IMR-90 (cell line): ENCODE measurements at regions not wholly inside any gene's neighbourhood (a gene's known extent, or its start where the extent isn't known, plus 50 kb on each side); places are given as distances from the start of the nearest gene placed in this dataset.

Source experiments
- ATAC-seq: fragments of 200-7000 bp; cut with Tn5 transposase; 2 replicates; pipeline ENCODE4 v1.9.1; 2020; ENCODE audit warnings: low read depth, mild to moderate bottlenecking, moderate library complexity
- BruUV-seq: library from RNA; stranded (reverse); fragments of 400-500 nt; replicated peaks from 2 replicates; lab custom pipeline; 2021; lab: Mats Ljungman, UMichigan
- CTCF ChIA-PET: fragments of 300-600 bp; formaldehyde crosslinking; extraction: SDS; loops from one replicate; lab custom pipeline; 2021; ENCODE audit warnings: antibody characterized with exemption; lab: Yijun Ruan, JAX
- POLR2A ChIA-PET: fragments of 300-600 bp; sonication (Branson Sonifier 250); formaldehyde crosslinking; loops from one replicate; lab custom pipeline; 2022; ENCODE audit warnings: antibody characterized with exemption; ENCODE audit not compliant: unreplicated experiment; lab: Charles Lee
- DNase-seq: peaks from one replicate; pipeline ENCODE4 v3.0.0; 2013
- H2AFZ ChIP-seq: replicated peaks from 2 replicates; pipeline ENCODE3; 2013; ENCODE audit warnings: low read length, mild to moderate bottlenecking; ENCODE audit not compliant: poor library complexity
- H2AK5ac ChIP-seq: 2 replicates; pipeline ENCODE4 v1.6.1; 2013; ENCODE audit warnings: low read depth, low read length, inconsistent platforms
- H2AK9ac ChIP-seq: replicated peaks from 2 replicates; pipeline ENCODE3; 2013; ENCODE audit warnings: mild to moderate bottlenecking, low read depth, low read length, moderate library complexity; ENCODE audit not compliant: poor library complexity
- H2BK120ac ChIP-seq: 2 replicates; pipeline ENCODE4 v1.6.1; 2013; ENCODE audit warnings: low read depth, low read length, inconsistent platforms
- H2BK15ac ChIP-seq: 3 replicates; pipeline ENCODE4 v1.6.1; 2013; ENCODE audit warnings: low read depth, low read length, inconsistent platforms
- H2BK20ac ChIP-seq: 2 replicates; pipeline ENCODE4 v1.6.1; 2013; ENCODE audit warnings: low read depth, mild to moderate bottlenecking, inconsistent platforms, low read length, moderate library complexity
- H2BK5ac ChIP-seq: 2 replicates; pipeline ENCODE4 v1.6.1; 2013; ENCODE audit warnings: mild to moderate bottlenecking, low read depth, low read length, inconsistent platforms; ENCODE audit not compliant: poor library complexity, severe bottlenecking
- H3K14ac ChIP-seq: replicated peaks from 2 replicates; pipeline ENCODE4 v1.6.1; 2013; ENCODE audit warnings: low read depth, low read length, inconsistent platforms
- H3K18ac ChIP-seq: 2 replicates; pipeline ENCODE4 v1.6.1; 2013; ENCODE audit warnings: low read depth, low read length, control low read depth
- H3K23ac ChIP-seq: 2 replicates; pipeline ENCODE4 v1.6.1; 2013; ENCODE audit warnings: low read depth, low read length, inconsistent platforms
- H3K27ac ChIP-seq: 2 replicates; pipeline ENCODE4 v1.5.1; 2013; ENCODE audit warnings: mild to moderate bottlenecking, control low read depth, low read length; ENCODE audit not compliant: insufficient read depth
- H3K27me3 ChIP-seq: 2 replicates; pipeline ENCODE4 v1.6.1; 2013; ENCODE audit warnings: low read length; ENCODE audit not compliant: control insufficient read depth, insufficient read depth
- H3K36me3 ChIP-seq: 2 replicates; pipeline ENCODE4 v1.6.1; 2013; ENCODE audit warnings: low read length, mixed read lengths; ENCODE audit not compliant: control insufficient read depth, insufficient read depth
- H3K4ac ChIP-seq: 2 replicates; pipeline ENCODE4 v1.6.1; 2013; ENCODE audit warnings: low read depth, low read length, inconsistent platforms
- H3K4me1 ChIP-seq: 2 replicates; pipeline ENCODE4 v1.6.1; 2013; ENCODE audit warnings: low read length, mixed read lengths; ENCODE audit not compliant: control insufficient read depth, insufficient read depth
- H3K4me2 ChIP-seq: 2 replicates; pipeline ENCODE4 v1.6.1; 2013; ENCODE audit warnings: low read depth, mild to moderate bottlenecking, control low read depth, low read length, moderate library complexity
- H3K4me3 ChIP-seq: 2 replicates; pipeline ENCODE4 v1.5.1; 2013; ENCODE audit warnings: low read depth, mild to moderate bottlenecking, control low read depth, low read length, moderate library complexity; ENCODE audit not compliant: insufficient read depth
- H3K56ac ChIP-seq: 2 replicates; pipeline ENCODE4 v1.6.1; 2013; ENCODE audit warnings: low read length, inconsistent platforms; ENCODE audit not compliant: insufficient read depth; ENCODE audit errors: extremely low read depth
- H3K79me1 ChIP-seq, 2 experiments: 2 replicates each; pipeline ENCODE4 v1.6.1; 2013; ENCODE audit warnings: low read length in 2 of 2, inconsistent platforms in 1 of 2, low read depth in 1 of 2
- H3K9ac ChIP-seq: 2 replicates; pipeline ENCODE4 v1.6.1; 2013; ENCODE audit warnings: low read depth, low read length, control low read depth
- H3K9me1 ChIP-seq: 2 replicates; pipeline ENCODE4 v1.6.1; 2013; ENCODE audit warnings: low read length, inconsistent platforms; ENCODE audit not compliant: insufficient read depth
- H3K9me3 ChIP-seq: 2 replicates; pipeline ENCODE4 v1.6.1; 2013; ENCODE audit warnings: low read length; ENCODE audit not compliant: control insufficient read depth, insufficient read depth
- H4K20me1 ChIP-seq: 2 replicates; pipeline ENCODE4 v1.6.1; 2013; ENCODE audit warnings: low read length, inconsistent platforms; ENCODE audit not compliant: insufficient read depth
- H4K5ac ChIP-seq: 2 replicates; pipeline ENCODE4 v1.6.1; 2013; ENCODE audit warnings: mild to moderate bottlenecking, low read depth, low read length, control low read depth
- H4K8ac ChIP-seq, 2 experiments: 2 replicates each; pipeline ENCODE4 v1.6.1; 2013; ENCODE audit warnings: low read depth in 2 of 2, low read length in 2 of 2, control low read depth in 1 of 2, inconsistent platforms in 1 of 2
- H4K91ac ChIP-seq: 2 replicates; pipeline ENCODE4 v1.6.1; 2013; ENCODE audit warnings: low read depth, low read length, inconsistent platforms; ENCODE audit not compliant: insufficient read depth
- FOS ChIP-seq: fragments of 150-350 bp; IDR thresholded peaks from 2 replicates; pipeline ENCODE4 v1.6.1; 2016; ENCODE audit warnings: low read depth, low read length
- RAD21 ChIP-seq: IDR thresholded peaks from 2 replicates; pipeline ENCODE4 v1.6.1; 2012; ENCODE audit warnings: low read length, improper control_type of control experiment
- WGBS, 2 experiments: methylation state at CpG; one replicate each; pipeline versions ENCODE4 v1.1.5 to v1.1.7; 2013; ENCODE audit warnings: missing lambda C conversion rate in 2 of 2; ENCODE audit not compliant: insufficient read length in 1 of 2; ENCODE audit errors: extremely low coverage in 2 of 2; 5-methylcytosine and 5-hydroxymethylcytosine counted together
- dilution Hi-C: fragments of 300-500 bp; cut with HindIII; formaldehyde crosslinking; loops from one replicate; pipeline ENCODE4 v1.14.3; 2018; ENCODE audit warnings: low sequenced_read_pairs; ENCODE audit not compliant: unreplicated experiment
- in situ Hi-C: fragments of 300-500 bp; cut with MboI; formaldehyde crosslinking; loops from 3 replicates; pipeline ENCODE4 v1.14.3; 2019; ENCODE audit warnings: low sequenced_read_pairs, inconsistent platforms, mixed read lengths
- intact Hi-C: fragments of 100-400 bp; cut with micrococcal nuclease; formaldehyde crosslinking; loops from 2 replicates; pipeline ENCODE4 v1.10.0; 2022
- TF ChIP-seq, protein P1 (sequence below): fragments of 150-350 bp; IDR thresholded peaks from 2 replicates; pipeline ENCODE4 v1.6.1; 2016; ENCODE audit warnings: low read depth, mild to moderate bottlenecking, low read length, moderate library complexity, borderline replicate concordance
- TF ChIP-seq, protein P2 (sequence below): conservative IDR thresholded peaks from 2 replicates; pipeline ENCODE4 v1.5.1; 2012; ENCODE audit warnings: mild to moderate bottlenecking, low read depth, low read length, improper control_type of control experiment

GRCh38 chr2:71940695-71941094, 207.0 kb downstream of the CYP26B1 start:
- no peak overlapping the region for H3K18ac ChIP-seq
- BruUV-seq = no TSS peak
- ATAC-seq = no peak

More at GRCh38 chr2:71940695-71941094, 207.0 kb downstream of the CYP26B1 start:
- dilution Hi-C loops = no loop called here
- no peak overlapping the region for H2BK20ac ChIP-seq
- peaks cover 31% of the 10 kb centered on the region for H3K27me3 ChIP-seq
- TF ChIP-seq RAD21 = no peak
- no peak for TF ChIP-seq FOS
- TF ChIP-seq, protein P1, sequence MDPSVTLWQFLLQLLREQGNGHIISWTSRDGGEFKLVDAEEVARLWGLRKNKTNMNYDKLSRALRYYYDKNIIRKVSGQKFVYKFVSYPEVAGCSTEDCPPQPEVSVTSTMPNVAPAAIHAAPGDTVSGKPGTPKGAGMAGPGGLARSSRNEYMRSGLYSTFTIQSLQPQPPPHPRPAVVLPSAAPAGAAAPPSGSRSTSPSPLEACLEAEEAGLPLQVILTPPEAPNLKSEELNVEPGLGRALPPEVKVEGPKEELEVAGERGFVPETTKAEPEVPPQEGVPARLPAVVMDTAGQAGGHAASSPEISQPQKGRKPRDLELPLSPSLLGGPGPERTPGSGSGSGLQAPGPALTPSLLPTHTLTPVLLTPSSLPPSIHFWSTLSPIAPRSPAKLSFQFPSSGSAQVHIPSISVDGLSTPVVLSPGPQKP = no peak
- TF ChIP-seq, protein P2, sequence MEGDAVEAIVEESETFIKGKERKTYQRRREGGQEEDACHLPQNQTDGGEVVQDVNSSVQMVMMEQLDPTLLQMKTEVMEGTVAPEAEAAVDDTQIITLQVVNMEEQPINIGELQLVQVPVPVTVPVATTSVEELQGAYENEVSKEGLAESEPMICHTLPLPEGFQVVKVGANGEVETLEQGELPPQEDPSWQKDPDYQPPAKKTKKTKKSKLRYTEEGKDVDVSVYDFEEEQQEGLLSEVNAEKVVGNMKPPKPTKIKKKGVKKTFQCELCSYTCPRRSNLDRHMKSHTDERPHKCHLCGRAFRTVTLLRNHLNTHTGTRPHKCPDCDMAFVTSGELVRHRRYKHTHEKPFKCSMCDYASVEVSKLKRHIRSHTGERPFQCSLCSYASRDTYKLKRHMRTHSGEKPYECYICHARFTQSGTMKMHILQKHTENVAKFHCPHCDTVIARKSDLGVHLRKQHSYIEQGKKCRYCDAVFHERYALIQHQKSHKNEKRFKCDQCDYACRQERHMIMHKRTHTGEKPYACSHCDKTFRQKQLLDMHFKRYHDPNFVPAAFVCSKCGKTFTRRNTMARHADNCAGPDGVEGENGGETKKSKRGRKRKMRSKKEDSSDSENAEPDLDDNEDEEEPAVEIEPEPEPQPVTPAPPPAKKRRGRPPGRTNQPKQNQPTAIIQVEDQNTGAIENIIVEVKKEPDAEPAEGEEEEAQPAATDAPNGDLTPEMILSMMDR = no peak
- CTCF ChIA-PET = interaction anchor here (1.0 kb wide), 1 partner anchor 55 kb away, joined by 3 read pairs; no protein-coding TSS in a partner anchor
- no peak overlapping the region for H3K56ac ChIP-seq
- no peaks in the 10 kb centered on the region for H3K9me1 ChIP-seq
- no peak overlapping the region for H2AK5ac ChIP-seq
- no peak overlapping the region for H4K8ac ChIP-seq
- no peak overlapping the region for H2BK120ac ChIP-seq
- no peak overlapping the region for H3K23ac ChIP-seq
- no peak overlapping the region for H2BK5ac ChIP-seq
- H3K9ac ChIP-seq = no peak overlapping the region
- intact Hi-C loops = no loop called here
- H3K4me1 ChIP-seq = no peaks in the 10 kb centered on the region
- no peak overlapping the region for H2AK9ac ChIP-seq
- no peak overlapping the region for H2AFZ ChIP-seq
- no peak overlapping the region for H4K5ac ChIP-seq
- no peak overlapping the region for H2BK15ac ChIP-seq
- no peak overlapping the region for H3K14ac ChIP-seq
- in situ Hi-C loops = no loop called here
- POLR2A ChIA-PET = no interaction called here
- H3K9me3 ChIP-seq = 0 out of 2 replicates have a peak, but pooled peaks cover 2% of the 10 kb centered on the region
- no peak for DNase-seq
- no peak overlapping the region for H3K4ac ChIP-seq
- H4K20me1 ChIP-seq = no peaks in the 10 kb centered on the region; the same call in 1 of the 2 replicates
- H4K91ac ChIP-seq = no peak overlapping the region
- no peaks in the 10 kb centered on the region for H3K79me1 ChIP-seq
- H3K27ac ChIP-seq = no peak overlapping the region
- no peak overlapping the region for H3K4me3 ChIP-seq
- H3K36me3 ChIP-seq = no peaks in the 10 kb centered on the region
- H3K4me2 ChIP-seq = no peak overlapping the region
- 86% methylated on average over 1 of the region's 5 CpGs; no CpG with 5 or more reads in 1 of the 2 experiments for WGBS, 2 experiments
